Calu3 (cell line): ENCODE measurements at regions not wholly inside any gene's neighbourhood (a gene's known extent, or its start where the extent isn't known, plus 50 kb on each side); places are given as distances from the start of the nearest gene placed in this dataset.

Experiments
- BruUV-seq: library from RNA; stranded (reverse); fragments of 400-500 nt; replicated peaks from 2 replicates; lab custom pipeline; 2021; lab: Mats Ljungman, UMichigan
- CTCF ChIA-PET: fragments of 300-600 bp; sonication (Branson Sonifier 250); formaldehyde crosslinking; loops from one replicate; lab custom pipeline; 2022; ENCODE audit warnings: antibody characterized with exemption; lab: Charles Lee
- DNase-seq: peaks from one replicate; pipeline ENCODE4 v3.0.0; 2022
- H3K27ac Mint-ChIP-seq: one replicate; pipeline ENCODE4 v1.8.0; 2022; ENCODE audit warnings: mixed read lengths; ENCODE audit not compliant: unreplicated experiment
- H3K27me3 Mint-ChIP-seq: one replicate; pipeline ENCODE4 v1.8.0; 2022; ENCODE audit warnings: mixed read lengths; ENCODE audit not compliant: unreplicated experiment
- H3K36me3 Mint-ChIP-seq: one replicate; pipeline ENCODE4 v1.8.0; 2022; ENCODE audit warnings: mild to moderate bottlenecking, moderate library complexity, mixed read lengths; ENCODE audit not compliant: insufficient read depth, unreplicated experiment
- H3K4me1 Mint-ChIP-seq: one replicate; pipeline ENCODE4 v1.8.0; 2022; ENCODE audit warnings: mild to moderate bottlenecking, low read depth, mixed read lengths; ENCODE audit not compliant: unreplicated experiment
- H3K4me3 Mint-ChIP-seq: one replicate; pipeline ENCODE4 v1.8.0; 2022; ENCODE audit warnings: mild to moderate bottlenecking, low read depth, moderate library complexity, mixed read lengths; ENCODE audit not compliant: unreplicated experiment
- H3K9me3 Mint-ChIP-seq: one replicate; pipeline ENCODE4 v1.8.0; 2022; ENCODE audit warnings: low read depth, mixed read lengths; ENCODE audit not compliant: unreplicated experiment
- CTCF ChIP-seq: fragments of 200-600 bp; IDR thresholded peaks from one replicate; pipeline ENCODE4 v1.8.0; 2022; ENCODE audit warnings: antibody characterized with exemption; ENCODE audit not compliant: unreplicated experiment
- intact Hi-C: fragments of 100-400 bp; cut with micrococcal nuclease; formaldehyde crosslinking; loops from one replicate; pipeline ENCODE4 v1.10.0; 2022; ENCODE audit not compliant: unreplicated experiment

- Mint-ChIP-seq H3K4me1 (no peaks in the 10 kb centered on the region), H3K36me3 (no peaks in the 10 kb centered on the region), H3K27ac (no peak overlapping the region), H3K4me3 (no peak overlapping the region), H3K9me3 (no peaks in the 10 kb centered on the region), H3K27me3 (no peaks in the 10 kb centered on the region)
- no TSS peak for BruUV-seq
- intact Hi-C loops: no loop called here
- no peak for DNase-seq
- TF ChIP-seq CTCF: no peak
- CTCF ChIA-PET: no interaction called here
Observed at GRCh38 chr3:67808906-67809305, 154.5 kb upstream of the SUCLG2 start.

- no peaks in the 10 kb centered on the region for H3K27me3 Mint-ChIP-seq
- no peak overlapping the region for H3K4me3 Mint-ChIP-seq
- no TSS peak for BruUV-seq
- no peaks in the 10 kb centered on the region for H3K9me3 Mint-ChIP-seq
- no peak for TF ChIP-seq CTCF
- no peaks in the 10 kb centered on the region for H3K36me3 Mint-ChIP-seq
- no peaks in the 10 kb centered on the region for H3K4me1 Mint-ChIP-seq
- CTCF ChIA-PET: no interaction called here
- intact Hi-C loops: no loop called here
- no peak overlapping the region for H3K27ac Mint-ChIP-seq
- DNase-seq: no peak
Observed at GRCh38 chr3:67804578-67804977, 150.2 kb upstream of the SUCLG2 start.

- no peaks in the 10 kb centered on the region for H3K4me1 Mint-ChIP-seq
- H3K27ac Mint-ChIP-seq: no peak overlapping the region
- H3K4me3 Mint-ChIP-seq: no peak overlapping the region
- TF ChIP-seq CTCF: no peak
- intact Hi-C loops: no loop called here
- H3K9me3 Mint-ChIP-seq: no peaks in the 10 kb centered on the region
- H3K27me3 Mint-ChIP-seq: no peaks in the 10 kb centered on the region
- CTCF ChIA-PET: no interaction called here
- H3K36me3 Mint-ChIP-seq: no peaks in the 10 kb centered on the region
- no TSS peak for BruUV-seq
- no peak for DNase-seq
Observed at GRCh38 chr3:67804089-67804488, 149.7 kb upstream of the SUCLG2 start.

- CTCF ChIA-PET: no interaction called here
- Mint-ChIP-seq H3K36me3 (no peaks in the 10 kb centered on the region), H3K4me1 (no peaks in the 10 kb centered on the region), H3K27me3 (no peaks in the 10 kb centered on the region), H3K4me3 (no peak overlapping the region), H3K9me3 (peaks cover 5% of the 10 kb centered on the region), H3K27ac (no peak overlapping the region)
- no TSS peak for BruUV-seq
- intact Hi-C loops: no loop called here
- TF ChIP-seq CTCF: no peak
- no peak for DNase-seq
Observed at GRCh38 chr3:67798412-67798811, 144.0 kb upstream of the SUCLG2 start.
